Liver (tissue), 8 donors: ENCODE measurements at regions not wholly inside any gene's neighbourhood (a gene's known extent, or its start where the extent isn't known, plus 50 kb on each side); places are given as distances from the start of the nearest gene placed in this dataset.

Experiments used
- DNase-seq: peaks from one replicate; pipeline ENCODE4 v3.0.0-alpha.2; 2017; ENCODE audit warnings: low spot score
- H3K27ac ChIP-seq, 2 donors: one replicate each; pipeline ENCODE4 v1.7.0; 2013; ENCODE audit warnings: inconsistent platforms in 2 of 2, low read length in 2 of 2, control low read depth in 1 of 2, low read depth in 1 of 2, mild to moderate bottlenecking in 1 of 2
- H3K27me3 ChIP-seq, 4 donors: one replicate each; pipeline versions ENCODE4 v1.6.1 to v1.7.0; 2013; ENCODE audit warnings: low read length in 3 of 4, inconsistent platforms in 1 of 4, mild to moderate bottlenecking in 1 of 4, moderate library complexity in 1 of 4; ENCODE audit not compliant: control insufficient read depth in 4 of 4, insufficient read depth in 4 of 4
- H3K36me3 ChIP-seq, 4 donors: one replicate each; pipeline versions ENCODE4 v1.6.1 to v1.7.0; 2013; ENCODE audit warnings: low read length in 3 of 4, mild to moderate bottlenecking in 3 of 4, low read depth in 1 of 4, moderate library complexity in 1 of 4; ENCODE audit not compliant: control insufficient read depth in 4 of 4, insufficient read depth in 3 of 4
- H3K4me1 ChIP-seq, 4 donors: one replicate each; pipeline versions ENCODE4 v1.6.1 to v1.7.0; 2013; ENCODE audit warnings: low read length in 3 of 4, mild to moderate bottlenecking in 3 of 4, moderate library complexity in 1 of 4; ENCODE audit not compliant: control insufficient read depth in 4 of 4, insufficient read depth in 4 of 4
- H3K4me3 ChIP-seq, 3 donors: one replicate each; pipeline versions ENCODE4 v1.6.1 to v1.7.0; 2013; ENCODE audit warnings: low read length in 3 of 3, control low read depth in 1 of 3, low read depth in 1 of 3, mild to moderate bottlenecking in 1 of 3
- H3K9ac ChIP-seq, 2 donors: one replicate each; pipeline ENCODE4 v1.7.0; 2013; ENCODE audit warnings: low read length in 2 of 2, mild to moderate bottlenecking in 2 of 2, moderate library complexity in 2 of 2, control low read depth in 1 of 2, low read depth in 1 of 2
- H3K9me3 ChIP-seq, 4 donors: one replicate each; pipeline versions ENCODE4 v1.6.1 to v1.7.0; 2013; ENCODE audit warnings: low read length in 3 of 4; ENCODE audit not compliant: control insufficient read depth in 4 of 4
- EGR1 ChIP-seq, 2 donors: IDR thresholded peaks; 2 replicates each; pipeline ENCODE4 v1.6.1; 2016 to 2018; ENCODE audit warnings: antibody characterized with exemption in 2 of 2, low read depth in 2 of 2
- FOXA1 ChIP-seq: IDR thresholded peaks from 2 replicates; pipeline ENCODE4 v1.6.1; 2016; ENCODE audit warnings: antibody characterized with exemption
- FOXA2 ChIP-seq: IDR thresholded peaks from 2 replicates; pipeline ENCODE4 v1.6.1; 2016; ENCODE audit warnings: antibody characterized with exemption
- GABPA ChIP-seq, 2 donors: IDR thresholded peaks in 1 of 2; conservative IDR thresholded peaks in 1 of 2; 2 replicates each; pipeline ENCODE4 v1.6.1; 2016; ENCODE audit warnings: antibody characterized with exemption in 2 of 2, mild to moderate bottlenecking in 1 of 2, moderate library complexity in 1 of 2
- HNF4A ChIP-seq, 2 donors: conservative IDR thresholded peaks; 2 replicates each; pipeline ENCODE4 v1.6.1; 2016; ENCODE audit warnings: antibody characterized with exemption in 2 of 2, mild to moderate bottlenecking in 2 of 2
- HNF4G ChIP-seq: IDR thresholded peaks from 2 replicates; pipeline ENCODE4 v1.6.1; 2016; ENCODE audit warnings: antibody characterized with exemption
- JUND ChIP-seq, 2 donors: IDR thresholded peaks; 2 replicates each; pipeline ENCODE4 v1.6.1; 2016; ENCODE audit warnings: antibody characterized with exemption in 2 of 2
- NR2F2 ChIP-seq: IDR thresholded peaks from 2 replicates; pipeline ENCODE4 v1.6.1; 2016; ENCODE audit warnings: antibody characterized with exemption
- RAD21 ChIP-seq, 2 donors: IDR thresholded peaks; 2 replicates each; pipeline ENCODE4 v1.6.1; 2016; ENCODE audit warnings: antibody characterized with exemption in 2 of 2, mild to moderate bottlenecking in 2 of 2
- RXRA ChIP-seq, 2 donors: IDR thresholded peaks; 2 replicates each; pipeline ENCODE4 v1.6.1; 2017 to 2018; ENCODE audit warnings: antibody characterized with exemption in 2 of 2, mild to moderate bottlenecking in 1 of 2
- SP1 ChIP-seq: IDR thresholded peaks from 2 replicates; pipeline ENCODE4 v1.6.1; 2018; ENCODE audit warnings: antibody characterized with exemption, mild to moderate bottlenecking
- TAF1 ChIP-seq: conservative IDR thresholded peaks from 2 replicates; pipeline ENCODE4 v1.6.1; 2016; ENCODE audit warnings: antibody characterized with exemption, mild to moderate bottlenecking
- YY1 ChIP-seq: IDR thresholded peaks from 2 replicates; pipeline ENCODE4 v1.6.1; 2016; ENCODE audit warnings: antibody characterized with exemption, mild to moderate bottlenecking
- WGBS: extraction: QIAGEN DNeasy Blood & Tissue Kit; methylation state at CpG from one replicate; pipeline ENCODE4 v1.1.7; 2013; 5-methylcytosine and 5-hydroxymethylcytosine counted together
- TF ChIP-seq, protein P1 (sequence below): IDR thresholded peaks from 2 replicates; pipeline ENCODE4 v1.6.1; 2016; ENCODE audit warnings: antibody characterized with exemption
- TF ChIP-seq, protein P2 (sequence below): IDR thresholded peaks from 2 replicates; pipeline ENCODE4 v1.6.1; 2016; ENCODE audit warnings: antibody characterized with exemption, mild to moderate bottlenecking
- TF ChIP-seq, protein P3 (sequence below): IDR thresholded peaks from 2 replicates; pipeline ENCODE4 v1.6.1; 2016; ENCODE audit warnings: antibody characterized with exemption
- TF ChIP-seq, protein P4 (sequence below): IDR thresholded peaks from 2 replicates; pipeline ENCODE4 v1.6.1; 2016; ENCODE audit warnings: antibody characterized with exemption
- TF ChIP-seq, protein P5 (sequence below): fragments of 150-350 bp; IDR thresholded peaks from 2 replicates; pipeline ENCODE4 v1.5.1; 2017; ENCODE audit warnings: improper control_type of control experiment, low read depth, low read length; ENCODE audit not compliant: missing input control
- donor health status: healthy.
- donor health status: healthy.
- donor health status: healthy.
- donor health status: healthy.
- donor health status: healthy.

DNA sequence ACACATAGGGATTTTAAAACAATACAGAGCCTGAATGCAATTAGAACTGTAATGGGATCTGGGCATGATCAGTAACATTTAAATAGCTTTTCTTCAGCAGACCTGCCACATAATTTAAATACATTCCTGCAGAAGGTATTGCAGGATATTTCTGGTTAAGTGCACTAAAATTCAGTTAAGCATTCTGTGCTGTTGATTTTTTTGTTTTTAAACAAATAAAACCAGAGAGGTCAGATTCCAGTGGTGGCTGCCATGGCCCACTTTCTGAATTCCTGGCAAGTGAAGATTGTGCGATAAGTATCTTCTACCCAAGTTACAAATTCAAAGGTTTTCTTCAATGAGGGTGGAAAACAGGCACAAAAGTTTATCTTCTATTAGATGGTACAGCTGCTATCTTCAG is 98.7 kb downstream of the RAP2B start:
- Histone ChIP-seq H3K27ac (peak overlapping the region in 1 of 2 donors; percentile 7), H3K36me3 (no peaks in the 10 kb centered on the region), H3K9me3 (no peaks in the 10 kb centered on the region), H3K27me3 (no peaks in the 10 kb centered on the region), H3K9ac (no peak overlapping the region), H3K4me3 (no peak overlapping the region), H3K4me1 (peaks cover 2 to 22% (median 14%) of the 10 kb centered on the region in 4 donors)
- no peak for TF ChIP-seq FOXA1
- TF ChIP-seq EGR1 (IDR thresholded peaks at IDR 0.05; ENCODE audit: low read depth in 2 of 2), result no peak
- peak; percentile 32 for TF ChIP-seq FOXA2
- peak; percentile 49 for TF ChIP-seq YY1
- TF ChIP-seq HNF4A (conservative IDR thresholded peaks at IDR 0.05), result peak; percentile 55 to 69
- no peak for TF ChIP-seq GABPA (IDR thresholded peaks at IDR 0.05 in 1 of 2, conservative IDR thresholded peaks at IDR 0.05 in 1 of 2)
- TF ChIP-seq RAD21 (IDR thresholded peaks at IDR 0.05), result peak in 1 of 2 donors; percentile 22
- TF ChIP-seq SP1, result peak; percentile 7
- TF ChIP-seq TAF1, result no peak
- TF ChIP-seq RXRA (IDR thresholded peaks at IDR 0.05), result peak in 1 of 2 donors; percentile 38
- TF ChIP-seq, protein P1, sequence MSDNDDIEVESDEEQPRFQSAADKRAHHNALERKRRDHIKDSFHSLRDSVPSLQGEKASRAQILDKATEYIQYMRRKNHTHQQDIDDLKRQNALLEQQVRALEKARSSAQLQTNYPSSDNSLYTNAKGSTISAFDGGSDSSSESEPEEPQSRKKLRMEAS, result no peak
- WGBS, result 36% methylated on average over 1 of the region's 1 CpG
- DNase-seq, result no peak

DNA sequence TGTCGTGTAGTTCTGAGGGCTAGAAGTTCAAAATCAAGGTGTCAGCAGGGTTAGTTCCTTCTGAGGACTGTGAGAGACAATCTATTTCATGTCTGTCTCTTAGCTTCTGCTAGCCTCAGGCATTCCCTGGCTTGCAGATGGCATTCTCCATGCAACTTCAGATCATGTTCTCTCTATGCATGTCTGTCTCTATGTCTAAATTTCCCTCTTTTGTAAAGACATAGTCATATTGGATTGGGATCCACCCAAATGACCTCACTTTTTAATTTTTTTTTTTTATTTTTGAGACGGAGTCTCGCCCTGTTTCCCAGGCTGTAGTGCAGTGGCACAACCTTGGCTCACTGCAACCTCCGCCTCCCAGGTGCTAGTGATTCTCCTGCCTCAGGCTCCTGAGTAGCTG is 104.6 kb downstream of the RAP2B start:
- peaks cover 0 to 10% (median 3%) of the 10 kb centered on the region in 4 donors for H3K4me1 ChIP-seq
- WGBS, result 93% methylated on average over 4 of the region's 4 CpGs
- H3K36me3 ChIP-seq, result no peaks in the 10 kb centered on the region
- no peak overlapping the region for H3K9ac ChIP-seq
- H3K9me3 ChIP-seq, result no peaks in the 10 kb centered on the region
- H3K27me3 ChIP-seq, result no peaks in the 10 kb centered on the region
- no peak for DNase-seq
- no peak overlapping the region for H3K27ac ChIP-seq
- no peak for TF ChIP-seq JUND (IDR thresholded peaks at IDR 0.05)
- TF ChIP-seq RXRA (IDR thresholded peaks at IDR 0.05), result no peak
- no peak for TF ChIP-seq FOXA1
- no peak for TF ChIP-seq YY1
- no peak for TF ChIP-seq TAF1
- TF ChIP-seq NR2F2, result no peak
- no peak for TF ChIP-seq SP1
- H3K4me3 ChIP-seq, result no peak overlapping the region

DNA sequence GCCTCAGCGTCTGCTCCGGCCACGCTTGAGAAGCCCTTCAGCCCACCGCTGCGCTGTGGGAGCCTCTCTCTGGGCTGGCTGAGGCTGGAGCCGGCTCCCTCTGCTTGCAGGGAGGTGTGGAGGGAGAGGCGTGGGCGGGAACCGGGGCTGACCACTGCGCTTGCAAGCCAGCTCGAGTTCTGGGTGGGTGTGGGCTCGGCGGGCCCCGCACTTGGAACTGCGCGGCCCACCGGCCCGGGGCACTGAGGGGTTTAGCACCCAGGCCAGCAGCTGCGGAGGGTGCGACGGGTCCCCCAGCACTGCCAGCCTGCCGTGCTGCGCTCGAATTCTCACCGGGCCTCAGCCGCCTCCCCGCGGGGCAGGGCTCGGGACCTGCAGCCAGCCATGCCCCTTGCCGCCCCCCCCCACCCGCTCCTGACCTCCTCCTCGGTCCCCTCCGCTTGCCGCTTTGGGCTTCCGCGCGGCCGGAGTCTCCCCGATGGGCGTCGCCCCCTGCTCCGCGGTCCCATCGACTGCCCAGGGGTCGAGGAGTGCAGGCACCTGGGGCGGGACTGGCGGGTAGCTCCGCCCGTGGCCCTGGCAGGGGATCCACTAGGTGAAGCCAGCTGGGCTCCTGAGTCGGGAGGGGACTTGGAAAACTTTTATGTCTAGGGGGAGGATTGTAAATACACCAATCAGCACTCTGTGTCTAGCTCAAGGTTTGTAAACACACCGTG is 106.7 kb downstream of the RAP2B start:
- Histone ChIP-seq H3K27ac (no peak overlapping the region), H3K36me3 (no peaks in the 10 kb centered on the region), H3K4me1 (peaks cover 0 to 10% (median 3%) of the 10 kb centered on the region in 4 donors), H3K4me3 (no peak overlapping the region), H3K27me3 (peaks cover 0 to 4% (median 0%) of the 10 kb centered on the region in 4 donors), H3K9me3 (no peaks in the 10 kb centered on the region), H3K9ac (no peak overlapping the region)
- TF ChIP-seq, protein P2, sequence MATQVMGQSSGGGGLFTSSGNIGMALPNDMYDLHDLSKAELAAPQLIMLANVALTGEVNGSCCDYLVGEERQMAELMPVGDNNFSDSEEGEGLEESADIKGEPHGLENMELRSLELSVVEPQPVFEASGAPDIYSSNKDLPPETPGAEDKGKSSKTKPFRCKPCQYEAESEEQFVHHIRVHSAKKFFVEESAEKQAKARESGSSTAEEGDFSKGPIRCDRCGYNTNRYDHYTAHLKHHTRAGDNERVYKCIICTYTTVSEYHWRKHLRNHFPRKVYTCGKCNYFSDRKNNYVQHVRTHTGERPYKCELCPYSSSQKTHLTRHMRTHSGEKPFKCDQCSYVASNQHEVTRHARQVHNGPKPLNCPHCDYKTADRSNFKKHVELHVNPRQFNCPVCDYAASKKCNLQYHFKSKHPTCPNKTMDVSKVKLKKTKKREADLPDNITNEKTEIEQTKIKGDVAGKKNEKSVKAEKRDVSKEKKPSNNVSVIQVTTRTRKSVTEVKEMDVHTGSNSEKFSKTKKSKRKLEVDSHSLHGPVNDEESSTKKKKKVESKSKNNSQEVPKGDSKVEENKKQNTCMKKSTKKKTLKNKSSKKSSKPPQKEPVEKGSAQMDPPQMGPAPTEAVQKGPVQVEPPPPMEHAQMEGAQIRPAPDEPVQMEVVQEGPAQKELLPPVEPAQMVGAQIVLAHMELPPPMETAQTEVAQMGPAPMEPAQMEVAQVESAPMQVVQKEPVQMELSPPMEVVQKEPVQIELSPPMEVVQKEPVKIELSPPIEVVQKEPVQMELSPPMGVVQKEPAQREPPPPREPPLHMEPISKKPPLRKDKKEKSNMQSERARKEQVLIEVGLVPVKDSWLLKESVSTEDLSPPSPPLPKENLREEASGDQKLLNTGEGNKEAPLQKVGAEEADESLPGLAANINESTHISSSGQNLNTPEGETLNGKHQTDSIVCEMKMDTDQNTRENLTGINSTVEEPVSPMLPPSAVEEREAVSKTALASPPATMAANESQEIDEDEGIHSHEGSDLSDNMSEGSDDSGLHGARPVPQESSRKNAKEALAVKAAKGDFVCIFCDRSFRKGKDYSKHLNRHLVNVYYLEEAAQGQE, result no peak
- TF ChIP-seq, protein P3, sequence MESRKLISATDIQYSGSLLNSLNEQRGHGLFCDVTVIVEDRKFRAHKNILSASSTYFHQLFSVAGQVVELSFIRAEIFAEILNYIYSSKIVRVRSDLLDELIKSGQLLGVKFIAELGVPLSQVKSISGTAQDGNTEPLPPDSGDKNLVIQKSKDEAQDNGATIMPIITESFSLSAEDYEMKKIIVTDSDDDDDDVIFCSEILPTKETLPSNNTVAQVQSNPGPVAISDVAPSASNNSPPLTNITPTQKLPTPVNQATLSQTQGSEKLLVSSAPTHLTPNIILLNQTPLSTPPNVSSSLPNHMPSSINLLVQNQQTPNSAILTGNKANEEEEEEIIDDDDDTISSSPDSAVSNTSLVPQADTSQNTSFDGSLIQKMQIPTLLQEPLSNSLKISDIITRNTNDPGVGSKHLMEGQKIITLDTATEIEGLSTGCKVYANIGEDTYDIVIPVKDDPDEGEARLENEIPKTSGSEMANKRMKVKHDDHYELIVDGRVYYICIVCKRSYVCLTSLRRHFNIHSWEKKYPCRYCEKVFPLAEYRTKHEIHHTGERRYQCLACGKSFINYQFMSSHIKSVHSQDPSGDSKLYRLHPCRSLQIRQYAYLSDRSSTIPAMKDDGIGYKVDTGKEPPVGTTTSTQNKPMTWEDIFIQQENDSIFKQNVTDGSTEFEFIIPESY, result no peak
- TF ChIP-seq FOXA2 (no peak), FOXA1 (no peak), RXRA (IDR thresholded peaks at IDR 0.05) (no peak), EGR1 (IDR thresholded peaks at IDR 0.05; ENCODE audit: low read depth in 2 of 2) (no peak), TAF1 (no peak), GABPA (IDR thresholded peaks at IDR 0.05 in 1 of 2, conservative IDR thresholded peaks at IDR 0.05 in 1 of 2) (no peak), YY1 (no peak), NR2F2 (no peak), HNF4G (no peak), HNF4A (conservative IDR thresholded peaks at IDR 0.05) (no peak)
- TF ChIP-seq, protein P4, sequence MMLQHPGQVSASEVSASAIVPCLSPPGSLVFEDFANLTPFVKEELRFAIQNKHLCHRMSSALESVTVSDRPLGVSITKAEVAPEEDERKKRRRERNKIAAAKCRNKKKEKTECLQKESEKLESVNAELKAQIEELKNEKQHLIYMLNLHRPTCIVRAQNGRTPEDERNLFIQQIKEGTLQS, result no peak
- TF ChIP-seq, protein P5, sequence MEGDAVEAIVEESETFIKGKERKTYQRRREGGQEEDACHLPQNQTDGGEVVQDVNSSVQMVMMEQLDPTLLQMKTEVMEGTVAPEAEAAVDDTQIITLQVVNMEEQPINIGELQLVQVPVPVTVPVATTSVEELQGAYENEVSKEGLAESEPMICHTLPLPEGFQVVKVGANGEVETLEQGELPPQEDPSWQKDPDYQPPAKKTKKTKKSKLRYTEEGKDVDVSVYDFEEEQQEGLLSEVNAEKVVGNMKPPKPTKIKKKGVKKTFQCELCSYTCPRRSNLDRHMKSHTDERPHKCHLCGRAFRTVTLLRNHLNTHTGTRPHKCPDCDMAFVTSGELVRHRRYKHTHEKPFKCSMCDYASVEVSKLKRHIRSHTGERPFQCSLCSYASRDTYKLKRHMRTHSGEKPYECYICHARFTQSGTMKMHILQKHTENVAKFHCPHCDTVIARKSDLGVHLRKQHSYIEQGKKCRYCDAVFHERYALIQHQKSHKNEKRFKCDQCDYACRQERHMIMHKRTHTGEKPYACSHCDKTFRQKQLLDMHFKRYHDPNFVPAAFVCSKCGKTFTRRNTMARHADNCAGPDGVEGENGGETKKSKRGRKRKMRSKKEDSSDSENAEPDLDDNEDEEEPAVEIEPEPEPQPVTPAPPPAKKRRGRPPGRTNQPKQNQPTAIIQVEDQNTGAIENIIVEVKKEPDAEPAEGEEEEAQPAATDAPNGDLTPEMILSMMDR, result no peak
- TF ChIP-seq, protein P1, result no peak
- DNase-seq, result no peak
- 94% methylated on average over 51 of the region's 51 CpGs for WGBS
